Gastrocnemius medialis (tissue), 4 donors: ENCODE measurements at regions not wholly inside any gene's neighbourhood (a gene's known extent, or its start where the extent isn't known, plus 50 kb on each side); places are given as distances from the start of the nearest gene placed in this dataset.

Experiments used
- CTCF ChIP-seq, 5 experiments: fragments of 450-650 bp in 3 of 5; fragments of 200-600 bp in 2 of 5; sonication (generic) in 2 of 5; IDR thresholded peaks in 4 of 5; conservative IDR thresholded peaks in 1 of 5; 1 replicate in 4 of 5; 2 replicates in 1 of 5; pipeline ENCODE4 v1.5.1; 2016 to 2019; ENCODE audit warnings: antibody characterized with exemption in 5 of 5, mild to moderate bottlenecking in 3 of 5, moderate library complexity in 3 of 5
- POLR2A ChIP-seq, 2 donors: fragments of 450-650 bp; IDR thresholded peaks; one replicate each; pipeline ENCODE4 v1.6.1; 2017; ENCODE audit warnings: antibody characterized with exemption in 2 of 2, mild to moderate bottlenecking in 2 of 2, moderate library complexity in 2 of 2

DNA sequence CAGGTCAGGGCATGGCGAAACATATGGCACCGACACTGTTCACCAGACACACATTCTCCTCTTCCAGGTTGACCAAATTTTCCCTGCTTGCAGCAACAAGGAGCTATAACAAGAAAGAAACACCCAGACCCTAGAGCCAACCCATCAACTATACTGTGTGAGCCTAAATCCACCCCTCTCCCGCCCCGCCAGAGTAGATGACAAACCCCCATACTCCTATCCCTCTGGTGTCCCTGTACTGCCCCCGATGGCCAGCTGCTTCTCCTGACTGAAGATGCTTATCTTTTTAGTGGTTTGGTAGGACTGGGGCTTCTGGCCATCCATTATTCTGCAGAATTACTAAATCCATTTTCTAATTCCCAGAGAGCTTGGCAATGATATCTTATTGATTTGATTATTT is 70.1 kb upstream of the EEPD1 start:
- no peak for TF ChIP-seq CTCF (IDR thresholded peaks at IDR 0.05 in 4 of 5, conservative IDR thresholded peaks at IDR 0.05 in 1 of 5)
- no peak for TF ChIP-seq POLR2A (IDR thresholded peaks at IDR 0.05)
